Stimulated activated effector memory CD8-positive, alpha-beta T cell treated with anti-CD3 and anti-CD28 coated beads, Interleukin-12 subunit alpha, Interleukin-12 subunit beta, amount 100 ng/mL, for 72 hours (primary cell): ENCODE measurements at regions not wholly inside any gene's neighbourhood (a gene's known extent, or its start where the extent isn't known, plus 50 kb on each side); places are given as distances from the start of the nearest gene placed in this dataset.
"Not testable (repeated sequence)": the region's sequence is repeated elsewhere in the genome, so short reads cannot be mapped to it uniquely, and the experiment has no call there.

ENCODE experiments used
- ATAC-seq: fragments of 150-1000 bp; cut with Tn5 transposase; 2 replicates; pipeline ENCODE4 v1.10.0; 2021
- DNase-seq, 2 donors: peaks; one replicate each; pipeline ENCODE4 v3.0.0; 2021 to 2022; ENCODE audit warnings: low spot score in 2 of 2
- H3K27ac Mint-ChIP-seq: one replicate; pipeline ENCODE4 v1.8.0; 2022; ENCODE audit warnings: mild to moderate bottlenecking, mixed read lengths
- H3K36me3 Mint-ChIP-seq: one replicate; pipeline ENCODE4 v1.8.0; 2022; ENCODE audit warnings: mild to moderate bottlenecking, mixed read lengths
- H3K4me1 Mint-ChIP-seq: one replicate; pipeline ENCODE4 v1.8.0; 2022; ENCODE audit warnings: mixed read lengths
- H3K4me3 Mint-ChIP-seq: one replicate; pipeline ENCODE4 v1.8.0; 2022; ENCODE audit warnings: mild to moderate bottlenecking, mixed read lengths
- H3K9me3 Mint-ChIP-seq: one replicate; pipeline ENCODE4 v1.8.0; 2022; ENCODE audit warnings: mixed read lengths

GRCh38 chr2:144759746-144760145, 239.8 kb upstream of the ZEB2 start:
- Mint-ChIP-seq H3K36me3 (no peaks in the 10 kb centered on the region), H3K9me3 (no peaks in the 10 kb centered on the region), H3K4me3 (no peak overlapping the region), H3K4me1 (no peaks in the 10 kb centered on the region), H3K27ac (no peak overlapping the region)
- DNase-seq (no peak), ATAC-seq (no peak)

GRCh38 chr2:144758196-144758595, 238.3 kb upstream of the ZEB2 start:
- not testable (repeated sequence) for H3K36me3 Mint-ChIP-seq, DNase-seq, H3K9me3 Mint-ChIP-seq, H3K4me3 Mint-ChIP-seq, H3K4me1 Mint-ChIP-seq, H3K27ac Mint-ChIP-seq, ATAC-seq

GRCh38 chr2:144753416-144753815, 233.5 kb upstream of the ZEB2 start:
- no peak for ATAC-seq

GRCh38 chr2:144751142-144751905, 231.4 kb upstream of the ZEB2 start:
- no peak for DNase-seq
- H3K9me3 Mint-ChIP-seq: peaks cover 15% of the 10 kb centered on the region
- no peak overlapping the region for H3K27ac Mint-ChIP-seq
- no peaks in the 10 kb centered on the region for H3K36me3 Mint-ChIP-seq
- no peak for ATAC-seq
- H3K4me3 Mint-ChIP-seq: no peak overlapping the region
- no peaks in the 10 kb centered on the region for H3K4me1 Mint-ChIP-seq

More at GRCh38 chr2:144753416-144753815, 233.5 kb upstream of the ZEB2 start:
- no peaks in the 10 kb centered on the region for H3K4me1 Mint-ChIP-seq
- no peak overlapping the region for H3K4me3 Mint-ChIP-seq
- H3K27ac Mint-ChIP-seq: no peak overlapping the region
- H3K9me3 Mint-ChIP-seq: peaks cover 10% of the 10 kb centered on the region
- H3K36me3 Mint-ChIP-seq: no peaks in the 10 kb centered on the region
- DNase-seq: no peak

GRCh38 chr2:144749188-144749587, 229.3 kb upstream of the ZEB2 start:
- no peaks in the 10 kb centered on the region for H3K36me3 Mint-ChIP-seq
- no peaks in the 10 kb centered on the region for H3K4me1 Mint-ChIP-seq
- peaks cover 19% of the 10 kb centered on the region for H3K9me3 Mint-ChIP-seq
- DNase-seq: no peak
- no peak for ATAC-seq
- no peak overlapping the region for H3K4me3 Mint-ChIP-seq
- no peak overlapping the region for H3K27ac Mint-ChIP-seq

- no peaks in the 10 kb centered on the region for H3K36me3 Mint-ChIP-seq
- DNase-seq: no peak
- no peak for ATAC-seq
- H3K4me1 Mint-ChIP-seq: no peaks in the 10 kb centered on the region
- no peak overlapping the region for H3K27ac Mint-ChIP-seq
- peaks cover 19% of the 10 kb centered on the region for H3K9me3 Mint-ChIP-seq
- H3K4me3 Mint-ChIP-seq: no peak overlapping the region
These were observed 228.5 kb upstream of the ZEB2 start for GRCh38 chr2:144748443-144748842.

- ATAC-seq: no peak
- Mint-ChIP-seq H3K4me1 (no peaks in the 10 kb centered on the region), H3K36me3 (no peaks in the 10 kb centered on the region), H3K4me3 (no peak overlapping the region), H3K9me3 (peaks cover 19% of the 10 kb centered on the region), H3K27ac (no peak overlapping the region)
- no peak for DNase-seq
These were observed 227.7 kb upstream of the ZEB2 start for GRCh38 chr2:144747571-144747970.

GRCh38 chr2:144745424-144745823, 225.5 kb upstream of the ZEB2 start:
- DNase-seq (no peak), ATAC-seq (no peak)
- H3K27ac Mint-ChIP-seq: no peak overlapping the region
- no peak overlapping the region for H3K4me3 Mint-ChIP-seq
- H3K9me3 Mint-ChIP-seq: peaks cover 17% of the 10 kb centered on the region
- no peaks in the 10 kb centered on the region for H3K4me1 Mint-ChIP-seq
- H3K36me3 Mint-ChIP-seq: no peaks in the 10 kb centered on the region

GRCh38 chr2:144738749-144739148, 218.8 kb upstream of the ZEB2 start:
- Mint-ChIP-seq H3K4me3 (no peak overlapping the region), H3K27ac (no peak overlapping the region), H3K36me3 (no peaks in the 10 kb centered on the region), H3K9me3 (peaks cover 9% of the 10 kb centered on the region), H3K4me1 (no peaks in the 10 kb centered on the region)
- no peak for DNase-seq
- no peak for ATAC-seq

- no peaks in the 10 kb centered on the region for H3K36me3 Mint-ChIP-seq
- no peak overlapping the region for H3K27ac Mint-ChIP-seq
- ATAC-seq: no peak
- H3K4me3 Mint-ChIP-seq: no peak overlapping the region
- H3K9me3 Mint-ChIP-seq: peaks cover 9% of the 10 kb centered on the region
- no peaks in the 10 kb centered on the region for H3K4me1 Mint-ChIP-seq
- no peak for DNase-seq
These were observed 210.8 kb upstream of the ZEB2 start for GRCh38 chr2:144730711-144731110.

GRCh38 chr2:144724460-144724859, 204.5 kb upstream of the ZEB2 start:
- not testable (repeated sequence) for H3K4me3 Mint-ChIP-seq, ATAC-seq, DNase-seq, H3K4me1 Mint-ChIP-seq, H3K27ac Mint-ChIP-seq, H3K36me3 Mint-ChIP-seq, H3K9me3 Mint-ChIP-seq

GRCh38 chr2:144718376-144718775, 198.5 kb upstream of the ZEB2 start:
- Mint-ChIP-seq H3K36me3 (no peaks in the 10 kb centered on the region), H3K4me1 (no peaks in the 10 kb centered on the region), H3K9me3 (peaks cover 18% of the 10 kb centered on the region), H3K27ac (no peak overlapping the region), H3K4me3 (no peak overlapping the region)
- ATAC-seq (no peak), DNase-seq (no peak)

GRCh38 chr2:144715992-144716391, 196.1 kb upstream of the ZEB2 start:
- peaks cover 18% of the 10 kb centered on the region for H3K9me3 Mint-ChIP-seq
- H3K27ac Mint-ChIP-seq: no peak overlapping the region
- H3K4me1 Mint-ChIP-seq: no peaks in the 10 kb centered on the region
- no peak overlapping the region for H3K4me3 Mint-ChIP-seq
- no peak for DNase-seq
- no peak for ATAC-seq
- no peaks in the 10 kb centered on the region for H3K36me3 Mint-ChIP-seq

- Mint-ChIP-seq H3K36me3 (no peaks in the 10 kb centered on the region), H3K4me3 (no peak overlapping the region), H3K4me1 (no peaks in the 10 kb centered on the region), H3K9me3 (peaks cover 15% of the 10 kb centered on the region), H3K27ac (no peak overlapping the region)
- DNase-seq: no peak
- no peak for ATAC-seq
These were observed 193.5 kb upstream of the ZEB2 start for GRCh38 chr2:144713410-144713809.

- H3K9me3 Mint-ChIP-seq: peaks cover 7% of the 10 kb centered on the region
- H3K4me1 Mint-ChIP-seq: no peaks in the 10 kb centered on the region
- H3K36me3 Mint-ChIP-seq: no peaks in the 10 kb centered on the region
- H3K27ac Mint-ChIP-seq: no peak overlapping the region
- ATAC-seq (no peak), DNase-seq (no peak)
- no peak overlapping the region for H3K4me3 Mint-ChIP-seq
These were observed 192.6 kb upstream of the ZEB2 start for GRCh38 chr2:144712550-144712940.

- DNase-seq (no peak), ATAC-seq (no peak)
- no peaks in the 10 kb centered on the region for H3K4me1 Mint-ChIP-seq
- no peak overlapping the region for H3K4me3 Mint-ChIP-seq
- no peaks in the 10 kb centered on the region for H3K36me3 Mint-ChIP-seq
- peaks cover 7% of the 10 kb centered on the region for H3K9me3 Mint-ChIP-seq
- H3K27ac Mint-ChIP-seq: no peak overlapping the region
These were observed 192.0 kb upstream of the ZEB2 start for GRCh38 chr2:144711630-144712549.
